Urothelium cell line (cell line): ENCODE measurements at regions not wholly inside any gene's neighbourhood (a gene's known extent, or its start where the extent isn't known, plus 50 kb on each side); places are given as distances from the start of the nearest gene placed in this dataset.
"Not testable (repeated sequence)": the region's sequence is repeated elsewhere in the genome, so short reads cannot be mapped to it uniquely, and the experiment has no call there.

Experiments
- DNase-seq: peaks from one replicate; pipeline ENCODE4 v3.0.0; 2011; ENCODE audit warnings: low spot score, mixed read lengths
- FAIRE-seq: peaks from 2 replicates; lab custom pipeline; 2011; peaks lifted over from hg19 to GRCh38; lab: Jason Lieb, UNC

- FAIRE-seq, DNase-seq: not testable (repeated sequence)
Measured at GRCh38 chr11:44482338-44482737, 83.1 kb upstream of the CD82 start.

DNA sequence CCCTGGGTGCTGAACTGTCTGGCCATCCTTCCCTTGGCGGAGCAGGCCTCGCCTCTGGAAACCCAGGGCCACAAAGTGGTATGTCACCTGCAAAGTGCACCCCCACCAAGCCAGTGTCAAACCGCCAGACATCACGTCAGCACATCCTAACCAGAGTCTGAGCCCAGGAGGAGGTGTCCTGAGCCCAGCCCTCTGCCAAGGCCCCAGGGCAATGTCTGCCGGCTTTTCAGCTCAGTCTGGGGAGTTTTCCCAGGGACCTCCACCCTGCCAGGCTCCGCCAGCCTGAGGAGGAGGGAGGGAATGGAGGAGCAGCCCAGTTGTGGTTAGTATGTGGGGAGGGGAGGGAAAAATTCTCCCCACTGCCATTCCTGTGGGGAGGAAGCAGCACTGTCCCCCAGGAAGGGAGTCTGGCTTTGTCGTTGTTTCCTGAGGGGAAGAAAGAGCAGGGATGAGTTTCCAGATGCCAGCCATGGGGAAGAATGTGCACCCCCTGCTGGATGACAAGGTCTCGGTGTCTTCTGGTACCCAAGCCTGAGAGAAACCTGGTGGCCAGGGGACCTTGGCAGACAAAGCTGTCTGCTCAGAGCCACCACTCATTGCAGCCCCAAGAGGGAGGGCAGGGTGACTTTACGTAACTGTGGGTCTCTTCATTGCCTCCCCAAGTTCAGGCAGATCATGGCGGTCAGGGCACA lies 81.4 kb upstream of the CD82 start:
- DNase-seq (no peak), FAIRE-seq (no peak)

DNA sequence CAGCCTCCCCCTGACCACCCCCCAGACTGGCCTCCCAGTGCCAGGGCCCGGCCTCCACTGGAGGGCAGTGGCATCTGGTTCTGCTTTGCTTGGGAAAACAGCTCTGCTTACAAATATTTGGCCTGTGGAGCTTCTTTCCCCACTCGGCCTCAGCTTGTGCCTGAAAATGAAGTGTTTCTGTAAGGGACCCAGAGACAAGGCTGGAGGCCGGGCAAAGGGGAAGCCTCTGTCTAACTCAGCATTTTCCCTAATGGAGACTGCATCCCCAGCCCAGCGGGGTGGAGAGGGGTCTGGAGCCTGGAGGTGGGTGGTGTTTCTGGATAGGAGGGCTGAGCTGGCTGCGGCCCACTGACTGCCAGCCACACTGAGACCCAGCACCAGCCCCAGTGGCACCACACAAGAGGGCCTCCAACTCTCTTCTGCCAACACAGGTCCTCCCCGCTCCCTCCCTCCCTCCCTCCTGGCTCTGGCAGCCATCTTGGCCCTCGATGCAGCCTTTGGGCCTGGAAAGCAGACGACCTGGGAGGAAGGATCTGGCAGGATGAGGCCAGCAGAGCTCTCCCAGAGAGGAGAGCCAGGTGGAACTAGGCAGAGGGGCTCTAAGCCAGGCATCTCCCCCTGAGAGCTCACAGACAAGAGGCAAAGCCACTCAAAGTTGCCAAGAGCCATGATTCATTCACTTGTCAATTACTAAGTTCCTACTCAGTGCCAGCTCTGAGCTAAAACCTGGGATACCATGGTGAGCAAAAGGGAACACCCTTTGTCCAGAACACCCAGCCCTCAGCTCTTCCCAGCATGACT lies 77.1 kb upstream of the CD82 start:
- FAIRE-seq (no peak), DNase-seq (no peak)

DNA sequence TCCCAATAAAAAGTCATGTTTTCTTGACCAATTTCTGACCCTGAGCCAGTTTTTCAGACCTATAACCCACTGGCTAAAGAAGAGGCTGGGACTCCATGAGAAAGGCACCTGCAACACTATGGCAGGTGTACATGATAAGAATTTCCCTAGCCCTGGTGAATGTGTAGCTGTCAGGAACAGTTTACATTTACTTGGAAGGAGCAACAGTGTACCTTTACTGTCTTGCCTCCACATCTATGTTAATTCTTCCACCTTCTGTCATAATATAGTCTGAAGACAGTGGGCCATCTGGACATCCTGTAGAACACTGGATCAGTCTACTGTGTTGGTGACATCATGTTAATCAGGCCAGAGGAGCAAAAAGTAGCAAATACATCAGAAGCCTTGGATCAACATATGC lies 72.1 kb upstream of the CD82 start:
- DNase-seq (no peak), FAIRE-seq (no peak)

DNA sequence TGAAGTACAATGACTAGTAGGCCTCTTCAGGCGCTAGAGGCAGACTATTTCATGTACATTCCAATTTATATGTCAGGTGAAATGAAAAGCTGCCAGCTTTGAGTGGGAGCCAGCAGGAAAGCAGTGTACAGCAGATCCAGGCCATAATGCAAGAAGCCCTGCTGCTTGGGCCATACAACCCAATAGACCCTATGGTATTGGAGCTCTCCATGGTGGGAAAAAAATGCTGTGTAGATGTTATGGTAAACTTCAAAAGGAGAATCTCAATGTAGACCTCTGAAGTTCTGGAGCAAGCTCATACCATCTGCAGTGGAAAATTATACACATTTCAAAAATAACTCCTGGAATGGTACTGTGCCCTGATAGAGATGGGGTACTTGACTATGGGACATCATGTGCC lies 71.5 kb upstream of the CD82 start:
- DNase-seq (no peak), FAIRE-seq (no peak)

DNA sequence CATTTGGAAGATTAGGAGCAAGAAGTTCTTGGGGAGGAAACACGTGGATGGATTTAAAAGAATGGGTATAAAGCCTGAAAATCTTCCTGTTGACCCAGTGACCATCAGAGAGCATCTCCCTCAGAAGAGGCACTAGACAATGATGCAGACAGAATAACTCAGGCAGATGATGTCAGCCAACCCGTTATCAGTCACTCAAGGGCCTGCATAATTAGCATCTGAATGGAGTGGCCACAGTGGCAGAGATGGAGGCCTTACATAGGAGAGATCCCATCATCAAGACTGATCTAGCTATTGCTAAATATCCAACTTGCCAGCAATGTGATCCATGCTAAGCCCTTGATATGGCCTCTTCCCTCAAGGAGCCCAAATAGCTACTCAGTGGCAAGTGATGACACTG lies 70.7 kb upstream of the CD82 start:
- no peak for FAIRE-seq
- no peak for DNase-seq

DNA sequence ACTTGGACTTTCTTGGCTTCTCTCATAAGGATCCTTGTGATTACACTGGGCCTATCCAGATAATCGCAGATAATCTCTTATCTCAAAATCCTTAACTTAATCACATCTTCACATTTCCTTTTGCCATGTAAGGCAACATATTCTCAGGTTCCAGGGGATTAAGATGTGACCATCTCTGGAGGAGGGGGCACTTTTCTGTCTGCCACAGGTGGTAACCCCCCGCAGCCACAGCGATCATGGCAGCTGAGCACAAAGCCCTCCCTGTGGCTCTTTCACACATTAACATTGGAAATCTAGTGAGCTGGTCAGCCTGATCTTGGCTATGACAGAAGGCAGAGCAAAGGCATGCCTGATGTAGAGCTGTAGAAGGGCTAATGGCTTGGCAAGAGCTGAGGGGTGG lies 69.1 kb upstream of the CD82 start:
- FAIRE-seq (no peak), DNase-seq (no peak)

- no peak for FAIRE-seq
- no peak for DNase-seq
Measured at GRCh38 chr11:44498089-44498871, 67.2 kb upstream of the CD82 start.

GRCh38 chr11:44502506-44502905 lies 63.0 kb upstream of the CD82 start:
- FAIRE-seq = no peak
- no peak for DNase-seq

GRCh38 chr11:44505581-44506054 lies 59.8 kb upstream of the CD82 start:
- DNase-seq (no peak), FAIRE-seq (no peak)

- FAIRE-seq (no peak), DNase-seq (peak; percentile 52)
Measured at GRCh38 chr11:44506375-44507016, 59.0 kb upstream of the CD82 start.

- FAIRE-seq (no peak), DNase-seq (no peak)
Measured at GRCh38 chr11:44507491-44507890, 58.0 kb upstream of the CD82 start.

DNA sequence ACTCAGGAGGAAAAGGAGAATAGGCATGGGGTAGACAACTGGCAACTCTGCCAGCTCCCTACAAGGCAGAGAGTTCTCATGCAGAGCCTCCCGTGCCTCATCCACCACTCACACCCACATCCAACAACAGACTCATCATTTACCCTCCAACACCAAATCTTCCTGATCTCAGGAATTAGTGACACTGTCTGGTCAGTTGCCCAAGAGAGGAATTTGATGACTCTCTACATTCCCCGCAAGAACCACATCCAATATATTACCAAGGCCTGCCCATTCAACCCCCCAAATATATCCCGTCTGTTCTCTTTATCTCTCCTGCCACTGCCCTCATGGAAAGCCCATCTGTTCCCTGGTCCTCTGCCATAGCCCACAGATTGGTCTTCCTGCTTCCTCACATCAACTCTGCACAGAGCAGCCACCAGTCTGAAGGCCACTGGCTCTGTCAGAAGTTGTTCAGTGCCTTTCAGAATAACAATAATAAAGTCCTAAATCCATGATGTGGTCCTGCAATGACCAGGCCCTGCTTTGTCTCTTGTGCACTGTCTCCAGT lies 57.5 kb upstream of the CD82 start:
- DNase-seq (no peak), FAIRE-seq (no peak)

DNA sequence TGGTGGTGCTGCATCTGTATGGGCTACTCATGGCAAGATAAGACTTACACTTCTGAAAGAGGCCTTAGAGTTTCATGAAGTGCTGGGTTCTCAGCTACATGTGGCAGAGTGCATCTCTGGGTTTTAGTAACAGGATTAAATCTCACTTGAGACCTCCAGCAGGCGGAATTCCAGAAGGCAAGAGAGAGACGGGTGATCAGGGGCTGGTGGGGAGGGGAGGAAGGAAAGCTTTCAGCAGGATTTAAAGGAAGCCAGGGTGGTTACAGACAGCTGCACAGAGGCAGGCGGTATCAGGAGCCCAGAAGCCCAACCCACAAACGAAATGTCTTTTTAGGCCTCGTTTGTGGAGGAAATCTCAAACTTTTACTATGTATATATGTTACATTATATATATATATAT lies 56.2 kb upstream of the CD82 start:
- no peak for FAIRE-seq
- no peak for DNase-seq

GRCh38 chr11:44510372-44510771 lies 55.1 kb upstream of the CD82 start:
- DNase-seq = no peak
- no peak for FAIRE-seq

DNA sequence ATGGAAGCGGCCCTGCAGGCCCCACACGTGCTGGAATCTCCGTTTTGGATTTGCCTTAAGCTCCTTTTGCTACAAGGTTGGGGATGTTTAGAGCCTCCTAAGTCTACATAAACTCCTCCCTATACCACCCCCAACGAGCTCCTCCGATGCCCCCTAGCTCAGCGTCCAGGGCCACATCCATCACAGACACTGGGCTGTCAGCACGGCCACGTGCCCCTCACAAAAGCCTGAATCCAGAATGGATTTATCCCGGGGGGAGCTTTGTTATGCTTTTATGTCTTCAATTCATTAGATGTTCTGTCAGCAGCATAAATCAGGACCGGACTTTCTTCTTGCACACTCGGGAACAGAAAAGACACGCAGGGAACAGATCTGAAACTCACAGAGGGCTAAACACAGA lies 52.6 kb upstream of the CD82 start:
- no peak for DNase-seq
- FAIRE-seq = no peak

DNA sequence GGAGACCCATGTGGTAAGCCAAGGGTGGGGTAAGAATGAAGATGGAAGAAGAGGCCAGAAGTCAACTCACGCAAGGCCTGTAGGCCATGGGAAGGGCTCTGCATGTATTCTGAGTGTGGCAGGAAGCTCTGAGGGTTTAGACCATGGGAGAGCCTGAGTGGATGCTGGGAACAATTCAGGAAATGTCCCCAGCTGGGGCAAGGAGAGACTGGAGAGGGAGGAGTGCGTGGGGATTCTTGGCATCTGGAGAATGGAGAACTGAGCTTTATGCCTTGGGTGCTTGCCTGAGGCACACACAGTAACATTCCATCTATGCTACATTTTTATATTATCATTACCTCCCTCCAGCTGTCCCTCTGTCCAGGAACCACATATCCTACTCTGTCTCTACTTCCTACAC lies 50.4 kb upstream of the CD82 start:
- DNase-seq (no peak), FAIRE-seq (no peak)
